Fibroblast of skin of back (primary cell): ENCODE measurements at regions not wholly inside any gene's neighbourhood (a gene's known extent, or its start where the extent isn't known, plus 50 kb on each side); places are given as distances from the start of the nearest gene placed in this dataset.
"Not testable (repeated sequence)": the region's sequence is repeated elsewhere in the genome, so short reads cannot be mapped to it uniquely, and the experiment has no call there.

Source experiments
- DNase-seq: peaks from one replicate; pipeline ENCODE4 v3.0.0-alpha.2; 2013

GRCh38 chr12:97801471-97802059 lies 339.0 kb downstream of the RMST start:
- no peak for DNase-seq

- DNase-seq, result no peak
Observed at GRCh38 chr12:97805146-97805545, 342.5 kb downstream of the RMST start.

GRCh38 chr12:97813301-97813700 lies 350.7 kb downstream of the RMST start:
- DNase-seq, result peak; percentile 7

GRCh38 chr12:97821806-97822205 lies 359.2 kb downstream of the RMST start:
- no peak for DNase-seq

GRCh38 chr12:97835541-97835940 lies 372.9 kb downstream of the RMST start:
- DNase-seq, result no peak

GRCh38 chr12:97837401-97837800 lies 374.8 kb downstream of the RMST start:
- DNase-seq, result peak; percentile 15

GRCh38 chr12:97848051-97848450 lies 385.4 kb downstream of the RMST start:
- no peak for DNase-seq

- no peak for DNase-seq
Observed at GRCh38 chr12:97854477-97854876, 391.9 kb downstream of the RMST start.

GRCh38 chr12:97862072-97862471 lies 399.5 kb downstream of the RMST start:
- no peak for DNase-seq

GRCh38 chr12:97875064-97875463 lies 412.5 kb downstream of the RMST start:
- DNase-seq, result no peak

- no peak for DNase-seq
Observed at GRCh38 chr12:97876780-97877179, 414.2 kb downstream of the RMST start.

GRCh38 chr12:97877404-97877803 lies 414.8 kb downstream of the RMST start:
- DNase-seq, result no peak

GRCh38 chr12:97886511-97887176 lies 424.0 kb downstream of the RMST start:
- DNase-seq, result no peak

GRCh38 chr12:97897881-97898280 lies 435.3 kb downstream of the RMST start:
- DNase-seq, result not testable (repeated sequence)

- no peak for DNase-seq
Observed at GRCh38 chr12:97899529-97899928, 436.9 kb downstream of the RMST start.

GRCh38 chr12:97899956-97900355 lies 437.4 kb downstream of the RMST start:
- DNase-seq, result no peak

GRCh38 chr12:97903356-97903755 lies 440.8 kb downstream of the RMST start:
- no peak for DNase-seq

GRCh38 chr12:97907504-97907903 lies 444.9 kb downstream of the RMST start:
- no peak for DNase-seq

- no peak for DNase-seq
Observed at GRCh38 chr12:97910559-97910958, 448.0 kb downstream of the RMST start.

- no peak for DNase-seq
Observed at GRCh38 chr12:97912943-97913342, 450.3 kb downstream of the RMST start.

- DNase-seq, result peak; percentile 79
Observed at GRCh38 chr12:97921979-97922722, 459.5 kb downstream of the RMST start.

- DNase-seq, result no peak
Observed at GRCh38 chr12:97923546-97923945, 460.9 kb downstream of the RMST start.

- DNase-seq, result no peak
Observed at GRCh38 chr12:97924122-97924521, 461.5 kb downstream of the RMST start.

GRCh38 chr12:97927977-97928376 lies 465.4 kb downstream of the RMST start:
- DNase-seq, result no peak
